ENCODE measurements at regions not wholly inside any gene's neighbourhood (a gene's known extent, or its start where the extent isn't known, plus 50 kb on each side); places are given as distances from the start of the nearest gene placed in this dataset.
A peak's percentile ranks its signal among the peaks of the same experiment; 100 is the strongest.

GRCh38 chr19:30170495-30171137, 201.6 kb upstream of the ZNF536 start (continued):
- TF ChIP-seq ZNF354C (tag by site-specific recombination; IDR thresholded peaks at IDR 0.05; ENCODE audit: borderline replicate concordance, low read depth) (no peak), KLF17 (tag by site-specific recombination; IDR thresholded peaks at IDR 0.05) (no peak), ZNF404 (tag by site-specific recombination; IDR thresholded peaks at IDR 0.05) (no peak), ZNF670 (tag by site-specific recombination; IDR thresholded peaks at IDR 0.05; ENCODE audit: low read depth) (no peak), CTCF (tag by site-specific recombination; IDR thresholded peaks at IDR 0.05) (no peak), YY1 (tag by site-specific recombination; IDR thresholded peaks at IDR 0.05) (no peak), FEZF1 (tag by site-specific recombination; IDR thresholded peaks at IDR 0.05) (no peak), ZNF274 (IDR thresholded peaks at IDR 0.05; ENCODE audit: low read length) (no peak), ZNF274 (tag by site-specific recombination; IDR thresholded peaks at IDR 0.05; ENCODE audit: borderline replicate concordance) (0 out of 2 replicates have a peak, but pooled peaks have one; percentile 55), ZNF610 (tag by site-specific recombination; IDR thresholded peaks at IDR 0.05; ENCODE audit: borderline replicate concordance) (no peak), ZSCAN4 (tag by site-specific recombination; IDR thresholded peaks at IDR 0.05) (no peak), ZNF549 (tag by site-specific recombination; IDR thresholded peaks at IDR 0.05) (no peak), ZNF221 (tag by site-specific recombination; IDR thresholded peaks at IDR 0.05; ENCODE audit: borderline replicate concordance) (no peak), ZNF335 (tag by site-specific recombination; conservative IDR thresholded peaks at IDR 0.05) (no peak), ZNF148 (tag by site-specific recombination; IDR thresholded peaks at IDR 0.05; ENCODE audit: borderline replicate concordance) (peak; percentile 43; the same call in 1 of the 2 replicates), AEBP2 (tag by site-specific recombination; IDR thresholded peaks at IDR 0.05; ENCODE audit: borderline replicate concordance) (no peak), PATZ1 (tag by site-specific recombination; IDR thresholded peaks at IDR 0.05) (no peak), MZF1 (tag by site-specific recombination; IDR thresholded peaks at IDR 0.05; ENCODE audit: borderline replicate concordance) (no peak), REST (tag by site-specific recombination; IDR thresholded peaks at IDR 0.05) (no peak)
